HG02678 (cell line): ENCODE measurements at regions not wholly inside any gene's neighbourhood (a gene's known extent, or its start where the extent isn't known, plus 50 kb on each side); places are given as distances from the start of the nearest gene placed in this dataset.

ENCODE experiments used
- ATAC-seq: cut with Tn5 transposase; IDR thresholded peaks from one replicate; pipeline ENCODE4 v1.9.1; 2021; ENCODE audit warnings: mild to moderate bottlenecking, moderate library complexity; ENCODE audit not compliant: unreplicated experiment

DNA sequence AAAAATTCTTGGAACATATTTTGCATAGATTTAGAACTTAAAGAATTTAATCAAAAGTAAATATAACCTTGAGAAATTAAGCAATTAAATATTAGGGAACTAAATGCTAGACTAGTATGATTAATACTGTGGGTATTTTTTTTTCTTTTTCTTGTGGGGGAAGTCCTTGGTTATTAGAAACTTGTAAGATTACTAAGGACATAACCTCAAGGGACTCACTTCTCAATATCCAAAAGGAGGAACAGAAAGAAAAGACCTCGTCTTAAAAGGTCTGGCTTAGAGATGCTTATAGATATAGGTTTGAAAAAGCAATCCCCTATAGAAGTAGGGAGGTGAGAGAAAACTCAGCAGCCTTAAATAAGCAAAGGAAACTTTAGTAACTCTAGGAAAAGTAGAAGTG lies 368.5 kb downstream of the INSC start:
- ATAC-seq = peak; percentile 70

DNA sequence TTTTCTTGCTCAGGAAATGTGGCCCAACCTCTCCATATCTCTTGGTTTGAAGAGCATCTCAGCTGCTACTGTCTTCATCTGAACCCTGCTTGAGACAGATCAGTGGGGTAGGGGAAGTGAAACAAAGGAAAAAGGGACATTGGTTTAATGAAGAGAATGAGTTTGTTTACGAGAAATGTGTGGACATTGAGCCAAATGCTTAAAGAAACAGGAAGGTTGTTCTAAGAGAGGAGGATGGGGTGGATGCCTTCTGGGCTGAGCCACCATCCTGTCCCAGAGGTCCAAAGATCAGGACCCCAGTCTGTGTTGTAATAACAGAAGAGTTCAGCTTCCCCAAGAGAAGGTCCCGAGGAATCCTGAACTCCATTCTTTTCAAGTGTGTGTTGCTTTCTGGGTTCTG lies 369.7 kb downstream of the INSC start:
- ATAC-seq = no peak

- no peak for ATAC-seq
Observed at GRCh38 chr11:15485432-15485831, 370.7 kb downstream of the INSC start.

DNA sequence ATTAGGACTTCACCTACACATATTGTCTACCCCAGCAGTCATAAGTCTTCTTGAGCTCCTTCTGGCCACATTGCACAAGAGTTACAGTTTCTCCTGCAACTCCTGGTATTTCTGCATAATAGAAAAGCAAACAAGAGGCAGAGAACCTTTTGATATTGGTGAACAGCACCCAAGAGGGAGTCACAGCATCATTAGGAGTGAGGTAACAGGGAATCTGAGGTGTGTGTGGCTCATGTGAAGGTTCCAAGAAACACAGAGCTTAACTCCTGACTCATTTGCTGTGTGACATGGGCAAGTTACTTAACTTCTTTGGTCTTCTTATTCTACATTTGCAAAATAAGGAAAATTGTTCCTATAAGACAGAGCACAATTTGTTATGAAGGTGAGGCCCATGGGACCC lies 374.6 kb downstream of the INSC start:
- ATAC-seq = no peak

DNA sequence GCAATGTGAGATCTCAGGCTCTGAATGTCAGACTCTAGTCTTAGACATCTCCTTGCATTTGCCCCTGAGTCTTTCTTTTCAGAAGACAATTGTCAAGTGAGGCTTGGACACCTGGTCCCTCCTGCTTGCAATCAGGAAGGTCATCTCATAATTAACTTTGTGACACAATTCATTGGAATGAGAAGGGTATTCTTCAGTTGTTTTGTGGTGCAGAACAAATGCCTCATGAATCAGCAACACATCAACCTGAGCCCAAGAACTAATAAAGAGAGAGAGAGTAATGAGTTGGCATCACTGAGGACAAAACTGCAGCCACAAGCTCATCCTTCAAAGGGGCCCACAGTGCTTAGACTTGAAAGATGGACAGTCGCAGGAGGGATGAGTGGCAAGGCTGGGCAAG lies 375.8 kb downstream of the INSC start:
- no peak for ATAC-seq

DNA sequence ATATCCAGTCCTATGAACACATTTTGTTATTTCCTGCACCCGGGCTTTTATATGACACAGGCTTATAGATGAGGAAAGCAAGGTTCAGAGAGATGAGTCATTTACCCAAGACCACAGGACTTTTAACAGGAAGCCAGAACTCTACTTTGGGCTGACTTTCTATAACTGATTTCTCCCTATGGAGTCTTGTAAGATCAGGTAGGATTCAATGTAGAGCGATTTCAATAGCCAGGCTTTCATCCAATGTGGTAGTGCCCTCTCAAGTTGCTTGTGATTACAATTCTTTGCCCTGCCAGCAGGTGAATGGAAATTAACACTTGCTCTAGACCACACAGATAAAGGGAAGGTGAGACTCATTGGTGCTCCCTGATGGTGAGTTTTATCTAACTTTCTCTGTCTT lies 378.3 kb downstream of the INSC start:
- ATAC-seq = no peak

DNA sequence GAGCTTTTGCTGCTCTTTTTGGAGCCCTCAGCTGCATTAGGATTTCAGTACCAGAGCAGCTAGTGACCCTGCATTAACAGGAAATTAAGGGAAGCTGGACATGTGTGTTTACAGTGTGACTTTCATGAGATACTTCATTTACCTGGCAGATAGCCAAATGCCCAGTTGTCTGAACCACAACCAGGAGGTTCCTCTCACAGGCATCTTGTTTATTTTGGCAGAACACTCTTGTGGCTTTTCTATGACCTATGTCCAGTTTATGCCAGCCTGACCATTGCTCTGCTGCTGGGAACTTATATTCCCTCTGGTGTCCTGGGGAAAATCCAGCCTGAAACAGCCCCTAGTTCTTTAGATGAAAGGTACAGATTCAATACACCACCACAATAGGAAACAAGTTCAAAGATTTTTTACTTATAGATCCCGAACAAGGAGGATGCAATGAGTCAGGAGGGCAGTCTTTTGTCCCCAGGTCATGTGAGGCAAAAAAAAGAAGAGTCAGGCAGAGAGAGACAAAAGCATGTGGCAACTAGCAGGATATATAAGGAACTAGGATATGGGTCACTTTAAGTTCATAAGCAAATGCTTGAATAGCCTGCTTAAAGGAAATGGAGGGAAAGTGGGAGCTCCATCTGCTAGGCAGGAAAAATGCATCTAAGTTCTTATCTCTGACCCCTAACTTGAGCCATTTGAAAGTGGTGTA lies 379.3 kb downstream of the INSC start:
- ATAC-seq = no peak

- ATAC-seq = no peak
Observed at GRCh38 chr11:15494740-15495139, 380.0 kb downstream of the INSC start.

- ATAC-seq = no peak
Observed at GRCh38 chr11:15495462-15495861, 380.7 kb downstream of the INSC start.

GRCh38 chr11:15497366-15497765 lies 382.6 kb downstream of the INSC start:
- ATAC-seq = no peak

DNA sequence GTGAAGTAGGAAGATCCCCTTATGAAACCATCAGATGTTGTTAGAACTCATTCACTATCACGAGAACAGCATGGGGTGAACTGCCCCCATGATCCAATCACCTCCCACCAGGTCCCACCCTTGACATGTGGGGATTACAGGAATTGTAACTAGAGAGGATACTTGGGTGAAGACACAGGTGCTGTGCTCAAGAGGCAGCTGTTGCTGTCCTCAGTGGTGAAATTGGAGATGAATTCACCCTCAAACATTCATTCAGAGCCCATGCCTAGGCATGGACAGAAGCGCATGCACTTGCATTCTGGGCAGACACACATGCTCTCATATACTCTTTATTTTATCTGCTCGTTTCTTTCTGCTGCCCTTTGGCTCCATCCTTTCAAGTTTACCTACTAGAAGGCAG lies 385.0 kb downstream of the INSC start:
- no peak for ATAC-seq

- ATAC-seq = no peak
Observed at GRCh38 chr11:15500643-15501042, 385.9 kb downstream of the INSC start.

- no peak for ATAC-seq
Observed at GRCh38 chr11:15501566-15501965, 386.8 kb downstream of the INSC start.

GRCh38 chr11:15505155-15505554 lies 390.4 kb downstream of the INSC start:
- no peak for ATAC-seq

DNA sequence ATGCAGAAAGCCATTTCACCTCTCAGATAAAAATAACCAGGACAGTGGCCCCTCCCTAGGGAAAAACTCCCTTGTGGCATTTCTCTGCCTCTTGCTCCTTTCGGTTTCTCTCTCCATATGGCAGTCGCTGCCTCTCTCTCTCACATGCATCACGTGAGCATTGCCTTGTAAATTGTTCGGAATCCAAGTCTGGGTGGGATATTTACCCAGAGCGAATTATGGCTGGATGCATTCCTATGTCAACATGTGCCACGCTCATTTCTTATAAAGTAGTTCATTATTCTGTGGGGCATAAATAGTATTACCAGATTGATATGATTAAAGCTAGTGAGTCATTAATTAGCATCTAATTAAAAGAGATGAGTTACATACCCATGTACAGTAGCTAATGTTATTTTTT lies 392.9 kb downstream of the INSC start:
- no peak for ATAC-seq

DNA sequence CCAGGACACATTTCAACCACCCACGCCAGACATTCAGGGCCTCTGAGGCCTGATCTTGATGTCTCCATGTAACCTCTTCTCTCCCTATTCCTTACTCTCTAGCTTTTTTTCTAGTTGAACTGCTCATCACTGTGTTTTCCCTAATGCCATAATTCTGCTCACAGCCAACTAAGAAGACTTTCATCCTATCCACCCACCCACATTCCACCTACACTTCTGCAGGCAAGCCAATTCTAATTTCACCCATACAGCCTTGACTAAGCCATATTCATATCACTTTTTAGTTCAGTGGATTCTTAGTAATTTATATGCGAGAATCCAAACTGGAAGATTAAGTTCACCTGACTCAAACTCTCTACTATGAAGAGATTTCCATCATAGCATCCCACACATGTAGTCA lies 394.4 kb downstream of the INSC start:
- no peak for ATAC-seq

- ATAC-seq = no peak
Observed at GRCh38 chr11:15519124-15519791, 404.5 kb downstream of the INSC start.

DNA sequence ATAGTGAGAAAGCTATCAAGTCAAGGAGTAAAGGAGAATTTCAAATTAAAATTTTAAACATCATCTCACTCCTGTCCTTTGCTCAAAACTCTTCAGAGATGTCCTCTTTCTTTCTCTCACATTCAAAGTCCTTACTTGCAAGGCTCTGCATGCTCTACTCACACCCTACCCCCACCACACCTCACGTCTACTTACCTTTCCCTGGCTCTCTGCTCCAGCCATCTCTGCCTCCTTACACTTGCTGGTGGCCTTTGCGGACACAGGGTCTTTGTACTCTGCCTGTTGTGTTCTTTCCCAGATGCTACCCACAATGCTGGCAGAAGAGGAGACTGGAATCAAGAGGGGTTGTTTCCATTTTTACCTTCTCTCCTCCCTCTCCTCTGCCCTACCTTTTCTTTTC lies 405.2 kb downstream of the INSC start:
- no peak for ATAC-seq

DNA sequence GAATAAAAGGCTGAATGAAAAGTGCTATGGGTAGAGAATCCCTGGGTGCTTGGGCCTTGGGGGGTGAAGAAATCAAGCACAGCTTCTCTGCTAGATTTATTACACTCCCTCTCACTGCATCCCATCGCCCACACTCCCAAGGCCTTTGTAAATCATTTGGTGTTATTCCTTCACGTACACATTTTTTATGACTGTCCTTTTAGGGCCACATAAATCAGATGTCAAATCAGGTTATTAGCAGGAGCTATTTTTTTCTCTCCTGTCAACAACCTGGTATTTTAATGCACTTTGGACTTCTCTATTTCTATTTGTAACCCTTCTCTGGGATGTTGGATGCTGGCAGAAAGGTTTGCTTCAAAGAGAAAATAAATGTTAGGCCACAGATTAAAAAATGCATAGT lies 408.8 kb downstream of the INSC start:
- ATAC-seq = no peak

- ATAC-seq = no peak
Observed at GRCh38 chr11:15525582-15525981, 410.9 kb downstream of the INSC start.

DNA sequence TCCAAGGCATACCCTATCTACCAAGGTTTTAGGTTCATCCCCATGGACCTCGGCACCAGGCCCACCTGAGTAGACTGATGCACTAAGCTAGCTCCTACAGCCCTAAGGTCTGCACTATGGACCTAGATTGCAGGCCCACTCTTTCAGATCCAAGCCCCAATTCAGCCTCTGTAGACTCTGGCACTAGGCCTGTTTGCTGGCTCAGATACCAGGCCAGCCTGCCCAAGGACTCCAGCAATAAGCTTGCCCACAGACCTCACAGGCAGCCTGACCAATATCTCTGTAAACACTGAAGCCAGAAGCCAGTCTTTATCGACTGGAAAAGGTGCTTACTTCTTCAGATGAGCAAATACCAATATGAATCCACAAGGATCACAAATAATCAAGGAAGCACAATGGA lies 411.3 kb downstream of the INSC start:
- ATAC-seq = no peak

- no peak for ATAC-seq
Observed at GRCh38 chr11:15526859-15527450, 412.2 kb downstream of the INSC start.
